Hematopoietic multipotent progenitor cell treated with erythropoietin and hydrocortisone succinate and interleukin-3 and kit ligand, for 17 days (in vitro differentiated cells): ENCODE measurements at regions not wholly inside any gene's neighbourhood (a gene's known extent, or its start where the extent isn't known, plus 50 kb on each side); places are given as distances from the start of the nearest gene placed in this dataset.

Experiments used
- DNase-seq: peaks from one replicate; pipeline ENCODE4 v3.0.0-alpha.2; 2015; ENCODE audit warnings: low spot score

DNA sequence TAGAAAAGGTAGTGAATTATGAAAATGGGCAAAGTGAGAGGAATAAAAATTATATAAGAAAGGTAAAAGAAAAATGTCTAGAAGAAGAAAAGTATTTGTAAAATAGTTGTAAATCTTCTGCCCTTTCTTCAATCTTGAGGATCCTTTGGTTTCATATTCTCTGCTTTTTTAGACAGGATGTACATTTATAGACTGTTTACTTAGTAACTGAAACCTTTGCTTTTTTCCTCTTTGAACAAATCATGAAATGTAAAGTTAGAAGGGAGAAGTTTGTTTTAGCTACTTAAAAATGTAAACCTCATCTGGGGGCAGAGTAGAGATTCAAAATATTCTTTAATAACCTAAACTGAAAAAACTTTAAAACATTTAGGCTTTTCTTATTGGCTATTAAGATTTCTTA lies 150.4 kb upstream of the ITGA4 start:
- peak; percentile 17 for DNase-seq

DNA sequence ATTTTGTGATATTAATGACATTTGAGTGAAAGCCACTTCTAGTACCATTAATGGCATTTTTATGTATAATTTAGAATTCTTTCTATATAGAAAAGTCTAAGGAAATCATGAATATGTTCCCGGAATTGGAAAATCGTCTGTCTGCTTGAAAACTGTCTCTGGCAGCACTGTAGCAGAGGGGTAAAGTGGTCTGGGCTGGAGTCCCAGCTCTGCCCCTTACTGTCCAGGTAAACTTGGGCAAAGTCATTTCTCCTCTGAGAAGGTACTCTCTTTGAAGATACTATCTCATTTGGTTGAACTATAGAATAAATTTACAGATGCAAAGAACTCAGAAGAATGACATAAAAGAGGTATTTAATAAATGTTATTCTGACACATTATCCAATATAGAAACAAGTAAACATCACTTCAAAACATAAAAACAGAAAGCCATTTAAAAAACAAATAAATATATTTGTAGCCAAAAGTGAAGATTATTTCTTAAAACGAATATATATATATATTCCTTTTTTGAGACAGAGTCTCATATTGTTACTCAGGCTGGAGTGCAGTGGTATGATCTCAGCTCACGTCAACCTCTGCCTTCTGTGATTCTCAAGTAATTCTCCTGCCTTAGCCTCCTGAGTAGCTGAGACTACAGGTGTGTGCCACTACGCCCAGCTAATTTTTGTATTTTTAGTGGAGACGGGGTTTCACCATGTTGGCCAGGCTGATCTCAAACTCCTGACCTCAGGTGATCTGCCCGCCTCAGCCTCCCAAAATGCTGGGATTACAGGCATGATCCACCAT lies 149.8 kb upstream of the ITGA4 start:
- DNase-seq: peak; percentile 12

DNA sequence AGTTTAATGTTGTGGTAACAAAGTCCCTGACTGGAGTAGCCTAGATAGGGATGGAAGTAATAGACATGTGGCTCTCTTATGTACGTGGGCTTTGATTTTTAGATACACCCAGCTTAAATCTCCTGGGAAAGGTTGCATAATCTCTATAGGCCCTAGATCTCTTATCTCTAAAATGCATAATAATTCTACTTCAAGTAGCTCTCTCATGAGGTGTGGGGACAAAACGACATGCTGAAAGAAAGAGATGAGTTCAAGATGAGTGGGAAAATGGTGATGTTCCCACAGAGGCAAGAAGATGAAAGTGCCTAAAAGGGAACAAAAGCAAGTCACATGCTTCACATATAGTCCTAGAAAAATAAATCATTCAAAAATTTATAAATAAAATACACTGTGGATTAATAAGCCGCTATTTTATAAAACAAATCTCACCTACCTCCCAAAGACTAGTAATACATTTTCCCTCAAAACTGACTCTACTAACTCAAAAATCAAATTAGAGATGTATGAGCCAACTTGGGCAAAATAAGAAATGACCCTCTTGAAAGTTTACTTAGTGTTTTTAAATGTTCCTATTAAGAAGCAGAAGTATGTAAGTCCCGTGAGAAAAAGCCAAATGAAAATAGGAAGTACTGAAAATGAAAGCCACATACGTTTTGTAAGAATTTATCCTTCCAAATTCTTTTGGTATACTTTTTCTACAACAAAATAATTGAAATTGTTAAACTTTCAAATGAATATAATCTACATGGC lies 148.2 kb upstream of the ITGA4 start:
- peak; percentile 15 for DNase-seq

DNA sequence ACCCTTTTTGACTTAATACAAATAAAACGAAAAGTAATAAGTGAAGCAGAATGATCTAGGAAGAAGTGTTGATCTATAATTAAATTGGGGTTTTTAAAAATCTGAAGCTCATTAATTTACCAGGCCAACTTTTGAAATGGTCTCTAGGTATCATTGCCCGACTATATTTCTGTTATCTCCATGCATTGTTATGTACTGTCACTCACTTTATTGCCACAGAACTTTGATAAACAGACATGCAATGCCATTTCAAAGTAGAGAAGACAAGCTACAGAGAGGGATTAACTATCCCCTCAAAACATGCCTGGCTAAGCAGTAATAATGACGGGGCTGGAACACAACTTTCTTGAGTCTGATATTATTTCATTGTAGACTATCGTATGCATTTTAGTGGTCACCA lies 147.6 kb upstream of the ITGA4 start:
- DNase-seq: peak; percentile 19

DNA sequence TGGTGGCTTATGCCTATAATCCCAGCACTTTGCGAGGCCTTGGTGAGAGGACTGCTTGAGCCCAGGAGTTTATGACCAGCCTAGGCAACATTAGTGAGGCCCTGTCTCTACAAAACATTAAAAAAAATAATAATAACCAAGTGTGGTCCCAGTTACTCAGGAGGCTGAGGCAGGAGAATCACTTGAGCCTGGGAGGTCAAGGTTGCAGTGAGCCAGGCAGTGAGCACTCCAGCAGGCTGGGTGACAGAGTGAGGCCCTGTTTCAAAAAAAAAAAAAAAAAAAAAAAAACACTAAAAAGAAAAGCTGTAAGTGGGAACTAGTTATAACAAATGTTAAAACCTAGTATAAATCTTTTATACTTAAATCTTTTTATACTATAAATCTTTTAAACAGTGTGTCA lies 146.2 kb upstream of the ITGA4 start:
- DNase-seq: no peak

GRCh38 chr2:181311837-181312236 lies 145.3 kb upstream of the ITGA4 start:
- no peak for DNase-seq

- no peak for DNase-seq
These were observed 144.7 kb upstream of the ITGA4 start for GRCh38 chr2:181312515-181312927.

DNA sequence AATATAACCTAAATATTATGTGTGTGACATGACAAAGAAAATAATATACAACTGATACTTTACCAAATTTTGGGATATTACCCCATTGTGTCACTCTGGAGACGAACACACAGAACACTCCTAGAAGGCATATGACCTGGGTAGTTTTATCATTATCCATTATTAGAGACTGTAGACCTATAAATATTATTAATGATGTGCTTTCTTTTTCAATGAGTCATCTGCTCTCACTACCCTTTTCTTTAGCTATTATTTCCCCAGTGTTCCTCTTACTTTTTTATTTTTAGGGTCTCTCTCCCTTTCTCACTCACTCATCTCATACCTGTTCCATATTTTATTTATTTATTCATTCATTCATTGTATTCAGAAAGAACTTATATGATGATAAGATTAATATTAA lies 143.3 kb upstream of the ITGA4 start:
- no peak for DNase-seq

DNA sequence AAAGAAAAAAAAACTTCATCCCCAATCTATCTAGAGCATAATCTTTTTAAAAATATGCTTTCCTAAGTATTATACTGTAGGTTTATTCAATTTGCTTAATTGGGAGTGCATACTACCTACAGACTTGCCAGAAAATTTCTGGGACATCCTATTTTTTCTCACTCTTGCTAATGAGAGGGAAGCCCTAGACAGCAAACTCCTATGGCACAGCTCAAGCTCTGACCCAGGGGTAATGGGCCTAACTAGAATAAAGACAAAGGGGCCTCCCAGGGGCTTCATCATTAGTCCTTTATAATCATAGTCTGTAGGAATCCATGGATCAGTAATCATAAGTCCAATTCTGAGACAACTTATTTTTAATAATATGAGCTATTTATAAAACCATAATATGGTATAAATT lies 142.6 kb upstream of the ITGA4 start:
- no peak for DNase-seq

DNA sequence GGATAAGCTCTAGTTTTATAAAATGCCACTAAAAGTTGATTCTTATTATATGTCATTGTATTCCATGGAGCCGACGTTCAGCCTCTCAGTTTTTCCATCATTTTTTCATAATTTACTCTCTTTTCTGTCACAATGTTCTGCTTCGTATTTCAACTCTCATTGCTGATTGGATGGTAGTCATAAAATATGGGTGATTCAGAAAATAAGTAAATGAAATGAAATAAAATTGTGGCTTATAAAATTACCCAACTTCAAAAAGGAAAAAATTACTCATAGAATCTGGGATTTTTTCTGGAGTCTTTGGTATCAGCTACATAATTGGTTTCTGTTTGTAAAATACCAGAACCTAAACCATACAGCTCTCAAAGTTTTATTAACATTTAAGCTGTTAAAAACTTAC lies 139.7 kb upstream of the ITGA4 start:
- no peak for DNase-seq

DNA sequence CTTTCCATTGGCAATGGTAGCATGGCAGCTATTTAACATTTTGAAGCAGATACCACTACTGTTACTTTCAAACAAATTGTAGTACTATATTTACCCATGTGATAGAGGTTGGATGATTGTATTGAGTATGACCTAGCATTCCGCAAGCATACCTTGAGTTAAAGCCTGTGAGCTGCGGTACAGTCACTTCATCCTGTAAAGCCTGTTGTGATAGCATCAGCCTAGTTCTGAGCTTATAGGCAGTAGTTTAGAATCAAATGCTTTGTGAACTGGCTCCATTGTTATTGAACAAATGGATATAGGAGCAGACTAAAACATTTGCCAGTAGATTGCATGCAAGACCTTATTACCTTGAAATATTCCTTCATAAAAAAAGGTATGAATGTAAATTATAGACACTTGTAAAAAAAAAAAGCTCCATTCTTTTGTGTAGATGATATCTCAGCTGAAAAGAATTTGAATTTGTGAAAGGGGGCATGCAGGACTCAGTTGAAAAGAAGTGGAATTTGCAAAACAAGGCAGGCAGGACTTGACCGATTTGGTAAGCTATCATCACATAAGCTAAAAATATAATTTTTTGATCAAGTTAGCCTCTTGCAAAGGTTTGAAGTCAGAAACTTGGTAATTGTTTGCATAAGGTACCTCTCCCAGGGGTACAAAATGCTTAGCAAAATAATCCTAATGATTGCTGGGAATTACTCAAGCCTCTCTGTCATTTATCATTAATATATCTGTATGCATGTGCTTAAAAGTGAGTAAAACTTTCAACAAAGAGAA lies 138.5 kb upstream of the ITGA4 start:
- DNase-seq: no peak

DNA sequence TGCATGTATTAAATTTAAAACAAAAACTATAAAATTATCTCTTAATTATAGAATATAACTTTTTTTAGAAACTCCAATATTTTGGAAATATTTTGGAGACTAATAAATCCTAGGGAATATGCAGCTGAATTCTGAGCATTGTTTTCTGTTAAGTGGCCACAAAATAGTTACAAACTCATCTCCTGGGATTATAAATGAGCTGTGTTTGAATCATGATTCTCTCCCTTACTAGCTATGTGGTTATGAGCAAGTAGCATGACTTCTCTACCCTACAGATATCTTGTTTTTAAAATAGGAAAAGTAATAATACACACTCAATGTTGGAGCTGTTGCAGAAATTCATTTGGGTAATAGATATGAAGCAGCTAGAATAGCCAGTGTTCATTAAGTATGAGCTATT lies 137.9 kb upstream of the ITGA4 start:
- DNase-seq: no peak

DNA sequence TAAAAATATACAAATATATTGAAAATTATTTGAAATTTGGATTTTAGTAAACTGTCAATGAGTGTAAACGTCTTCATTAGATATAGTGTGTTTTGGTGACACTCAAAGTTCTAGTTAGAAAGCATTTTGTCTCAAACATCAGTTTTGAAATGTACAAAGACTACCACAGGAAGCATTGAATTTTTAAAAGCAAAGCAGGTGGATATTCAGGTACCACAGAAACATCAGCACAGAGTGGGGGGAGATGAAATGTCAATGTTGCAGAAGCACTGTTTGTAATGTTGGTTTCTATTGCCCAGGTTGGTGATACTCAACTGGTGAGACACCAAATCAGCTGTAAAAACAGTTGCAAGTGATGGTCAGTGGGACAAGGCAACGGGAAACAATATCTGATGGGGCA lies 136.5 kb upstream of the ITGA4 start:
- DNase-seq: no peak

DNA sequence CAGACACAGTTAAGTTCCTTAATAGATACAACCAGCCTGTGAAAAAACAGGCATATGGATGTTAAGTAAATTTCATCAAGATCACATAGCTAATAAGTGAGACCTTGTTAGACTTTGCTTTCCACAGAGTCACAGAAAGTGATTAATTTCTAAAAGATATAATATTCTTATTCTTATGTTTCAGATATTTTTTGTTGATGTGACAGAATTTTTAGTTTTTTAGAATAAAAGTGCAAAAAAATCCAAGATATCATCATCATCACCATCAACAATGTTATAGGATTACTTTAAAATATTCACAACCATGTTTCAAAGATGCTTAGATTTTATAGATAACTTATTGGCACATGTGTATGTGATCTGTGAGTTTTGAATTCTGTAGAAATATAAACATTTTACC lies 132.3 kb upstream of the ITGA4 start:
- no peak for DNase-seq

- DNase-seq: no peak
These were observed 130.5 kb upstream of the ITGA4 start for GRCh38 chr2:181326661-181327060.

GRCh38 chr2:181330286-181330685 lies 126.9 kb upstream of the ITGA4 start:
- no peak for DNase-seq

DNA sequence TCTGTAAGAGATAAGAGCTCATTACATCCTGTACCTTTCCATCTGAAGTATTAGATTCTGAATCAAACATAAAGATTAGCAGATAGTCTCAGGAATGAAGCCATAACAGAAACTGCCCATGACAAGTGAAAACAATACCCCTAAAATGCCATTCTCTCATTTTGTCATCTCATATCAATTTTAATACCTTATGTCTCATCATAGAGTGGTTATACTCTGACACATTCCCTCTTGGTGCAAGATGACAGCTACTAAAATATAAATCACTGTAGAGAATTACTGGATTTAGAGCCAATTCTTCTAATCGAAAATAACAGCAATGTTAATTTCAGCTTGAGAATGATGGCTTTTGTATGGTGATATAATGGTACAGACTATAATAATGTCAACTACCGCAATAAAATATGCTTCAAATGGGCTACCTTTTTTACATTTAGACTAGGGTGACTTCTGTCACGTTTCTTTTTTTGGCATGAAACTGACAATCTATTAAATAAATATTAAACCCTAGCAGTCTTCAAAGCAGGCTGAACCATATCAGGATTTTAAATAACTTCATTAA lies 125.1 kb upstream of the ITGA4 start:
- no peak for DNase-seq

DNA sequence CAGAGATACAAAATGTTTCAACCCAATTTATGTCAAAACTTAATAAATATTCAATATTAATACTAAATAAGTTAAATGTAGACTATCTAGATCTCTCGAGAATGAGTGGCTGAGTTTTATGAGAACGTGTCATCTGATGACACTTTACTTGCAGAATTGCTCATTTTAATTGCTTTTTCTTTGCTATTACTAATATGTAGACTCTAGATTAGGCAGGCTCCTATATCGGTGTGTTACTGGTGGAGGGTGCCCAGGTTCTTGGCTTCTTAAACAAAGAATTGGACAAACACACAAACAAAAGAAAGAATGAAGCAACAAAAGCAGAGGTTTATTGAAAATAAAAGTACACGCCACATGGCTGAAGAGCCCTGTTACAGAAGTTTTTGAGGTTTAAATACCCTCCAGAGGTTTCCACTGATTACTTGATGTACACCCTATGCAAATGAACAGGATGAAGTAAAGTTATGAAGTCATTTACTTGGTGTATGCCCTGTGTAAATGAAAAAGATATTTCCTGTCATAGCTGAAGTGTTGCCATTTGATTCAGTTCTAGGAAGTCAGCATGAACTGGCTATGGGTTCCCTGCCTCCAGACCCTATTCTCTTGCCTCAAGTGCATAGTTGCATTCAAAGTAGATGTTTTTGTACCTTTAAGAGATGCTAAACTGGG lies 122.9 kb upstream of the ITGA4 start:
- no peak for DNase-seq

DNA sequence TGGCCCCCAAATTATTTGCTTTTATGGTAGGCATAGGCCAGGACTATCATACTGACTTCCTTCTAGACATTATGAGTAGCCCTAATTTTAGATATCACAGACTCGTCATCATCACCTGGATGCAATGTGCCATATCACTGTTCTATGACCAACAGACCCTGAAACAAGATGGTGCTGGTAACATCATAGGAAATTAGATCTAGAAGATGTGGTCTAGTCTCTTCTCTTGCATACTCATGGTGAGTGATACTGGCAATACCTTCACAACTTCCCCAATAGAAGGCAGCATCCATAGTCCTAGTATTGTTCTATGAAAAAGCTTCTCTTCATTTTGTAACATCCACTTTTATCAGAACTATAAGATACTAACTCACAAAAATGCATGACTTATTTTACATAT lies 116.3 kb upstream of the ITGA4 start:
- no peak for DNase-seq

DNA sequence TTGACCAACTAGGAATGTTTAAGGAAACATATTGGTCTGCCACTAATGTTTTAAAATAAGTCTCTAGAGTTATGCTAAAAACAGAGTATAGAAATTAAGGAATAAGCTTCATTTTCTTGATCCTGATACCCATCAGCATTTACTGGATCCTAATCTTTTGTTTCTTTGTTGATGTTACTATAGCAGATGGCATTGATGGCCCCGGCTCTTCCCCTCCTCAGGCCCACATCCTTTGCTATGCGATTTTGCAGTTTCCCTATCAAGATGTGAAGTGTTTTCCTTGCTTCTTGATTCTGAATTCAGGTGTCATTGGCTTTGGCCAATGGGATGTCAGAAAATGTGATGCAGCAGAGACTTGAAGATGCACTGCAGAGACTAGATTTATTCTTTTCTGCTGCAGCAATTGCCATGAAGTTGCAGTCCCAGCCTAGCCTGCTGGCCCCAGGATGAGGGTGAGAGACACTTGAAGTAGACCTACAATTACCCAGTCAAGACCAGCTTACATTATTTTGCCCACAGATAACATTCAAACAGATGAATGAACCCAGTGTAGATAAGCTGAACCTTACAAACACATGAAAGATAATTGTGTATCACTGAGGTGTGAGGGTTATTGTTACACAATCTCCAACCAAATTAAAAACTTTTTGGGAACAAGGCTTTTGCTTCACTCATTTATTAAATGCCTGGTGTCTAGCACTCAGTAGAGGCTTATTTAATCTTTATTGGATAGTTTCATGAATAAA lies 115.2 kb upstream of the ITGA4 start:
- no peak for DNase-seq

GRCh38 chr2:181348107-181348837 lies 108.9 kb upstream of the ITGA4 start:
- no peak for DNase-seq
